ENCODE measurements at regions not wholly inside any gene's neighbourhood (a gene's known extent, or its start where the extent isn't known, plus 50 kb on each side); places are given as distances from the start of the nearest gene placed in this dataset.

DNA sequence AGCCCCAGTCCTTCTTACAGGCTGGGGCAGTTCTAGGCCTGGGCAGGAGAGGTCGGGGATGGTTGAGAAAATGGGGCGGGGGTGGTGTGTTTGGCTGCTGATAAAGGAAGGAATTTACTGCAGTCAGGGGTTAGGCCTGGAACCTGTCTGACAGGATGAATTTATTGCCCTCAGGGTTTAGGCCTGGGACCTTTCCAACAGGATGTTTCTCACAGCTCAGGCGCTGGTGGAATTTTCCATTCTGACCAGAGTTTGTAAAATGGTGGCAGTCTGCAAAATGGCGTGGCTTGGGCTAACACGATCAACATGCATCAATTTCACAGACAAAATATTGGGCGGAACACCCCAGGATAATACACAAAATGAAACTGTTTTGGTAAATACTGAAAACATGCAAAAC is 83.5 kb upstream of the SPIN4 start:
- no peak for DNase-seq
- no peak overlapping the region for H3K27ac ChIP-seq
- H3K4me3 ChIP-seq = no peak overlapping the region
- no peaks in the 10 kb centered on the region for H3K4me1 ChIP-seq
- intact Hi-C loops (cut with DNase I; ENCODE audit: low total_unique reads) = no loop called here
- no peaks in the 10 kb centered on the region for H3K36me3 ChIP-seq (ENCODE audit: low read depth, missing control alignments)
- H3K9me3 ChIP-seq = no peaks in the 10 kb centered on the region
- TF ChIP-seq POLR2A (IDR thresholded peaks at IDR 0.05) = no peak
- TF ChIP-seq, protein P1, sequence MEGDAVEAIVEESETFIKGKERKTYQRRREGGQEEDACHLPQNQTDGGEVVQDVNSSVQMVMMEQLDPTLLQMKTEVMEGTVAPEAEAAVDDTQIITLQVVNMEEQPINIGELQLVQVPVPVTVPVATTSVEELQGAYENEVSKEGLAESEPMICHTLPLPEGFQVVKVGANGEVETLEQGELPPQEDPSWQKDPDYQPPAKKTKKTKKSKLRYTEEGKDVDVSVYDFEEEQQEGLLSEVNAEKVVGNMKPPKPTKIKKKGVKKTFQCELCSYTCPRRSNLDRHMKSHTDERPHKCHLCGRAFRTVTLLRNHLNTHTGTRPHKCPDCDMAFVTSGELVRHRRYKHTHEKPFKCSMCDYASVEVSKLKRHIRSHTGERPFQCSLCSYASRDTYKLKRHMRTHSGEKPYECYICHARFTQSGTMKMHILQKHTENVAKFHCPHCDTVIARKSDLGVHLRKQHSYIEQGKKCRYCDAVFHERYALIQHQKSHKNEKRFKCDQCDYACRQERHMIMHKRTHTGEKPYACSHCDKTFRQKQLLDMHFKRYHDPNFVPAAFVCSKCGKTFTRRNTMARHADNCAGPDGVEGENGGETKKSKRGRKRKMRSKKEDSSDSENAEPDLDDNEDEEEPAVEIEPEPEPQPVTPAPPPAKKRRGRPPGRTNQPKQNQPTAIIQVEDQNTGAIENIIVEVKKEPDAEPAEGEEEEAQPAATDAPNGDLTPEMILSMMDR (IDR thresholded peaks at IDR 0.05) = no peak
- WGBS, 2 donors = 56 to 67% methylated on average over 2 to 6 of the region's 6 CpGs
- H3K27me3 ChIP-seq = no peaks in the 10 kb centered on the region

DNA sequence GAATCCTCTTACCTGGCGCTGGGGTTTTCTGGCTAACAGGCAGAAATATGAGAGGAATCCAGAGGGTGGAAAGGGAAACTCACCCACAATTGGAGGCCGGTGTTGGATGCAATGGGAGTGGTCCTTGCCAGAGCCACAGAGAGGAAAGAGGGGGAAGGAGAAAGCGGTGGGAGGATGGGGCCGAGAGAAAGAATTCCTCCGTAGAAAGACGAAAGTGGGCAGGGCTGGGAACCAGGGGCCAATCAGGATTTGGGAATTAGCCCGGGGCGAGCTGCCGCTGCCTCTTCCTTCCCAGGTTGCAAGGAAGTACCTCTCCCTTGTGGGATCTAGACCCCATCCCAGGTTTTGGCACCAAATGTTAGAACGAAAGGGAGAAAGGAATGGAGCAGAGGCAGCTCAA is 83.1 kb upstream of the SPIN4 start:
- H3K9me3 ChIP-seq = no peaks in the 10 kb centered on the region
- no peaks in the 10 kb centered on the region for H3K4me1 ChIP-seq
- no peaks in the 10 kb centered on the region for H3K27me3 ChIP-seq
- TF ChIP-seq POLR2A (IDR thresholded peaks at IDR 0.05) = no peak
- no peaks in the 10 kb centered on the region for H3K36me3 ChIP-seq (ENCODE audit: low read depth, missing control alignments)
- DNase-seq = no peak
- intact Hi-C loops (cut with DNase I; ENCODE audit: low total_unique reads) = no loop called here
- 43 to 68% methylated on average over 8 to 10 of the region's 10 CpGs for WGBS, 2 donors
- H3K4me3 ChIP-seq = no peak overlapping the region
- no peak overlapping the region for H3K27ac ChIP-seq

DNA sequence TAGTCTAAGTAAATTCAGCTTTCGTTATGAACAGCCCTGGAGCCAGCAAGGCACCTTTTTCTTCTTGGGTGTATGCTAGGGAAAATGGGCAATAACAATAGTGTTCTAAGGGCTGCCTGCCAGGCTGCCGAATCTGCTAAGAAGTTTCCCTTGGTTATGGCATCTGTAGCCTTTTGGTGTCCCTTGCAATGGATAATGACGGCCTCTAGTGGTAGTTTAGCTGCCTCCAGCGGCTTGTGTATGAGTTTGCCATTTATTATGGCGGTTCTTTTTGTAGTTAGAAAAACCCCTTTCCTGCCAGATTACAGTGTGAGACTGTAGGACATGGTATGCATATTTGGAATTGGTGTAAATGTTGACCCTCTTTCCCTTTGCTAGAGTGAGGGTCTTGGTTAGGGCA is 78.9 kb upstream of the SPIN4 start:
- Histone ChIP-seq H3K4me1 (no peaks in the 10 kb centered on the region), H3K27me3 (no peaks in the 10 kb centered on the region), H3K36me3 (ENCODE audit: low read depth, missing control alignments) (no peaks in the 10 kb centered on the region), H3K9me3 (no peaks in the 10 kb centered on the region), H3K4me3 (no peak overlapping the region), H3K27ac (no peak overlapping the region)
- TF ChIP-seq POLR2A (IDR thresholded peaks at IDR 0.05) = no peak
- TF ChIP-seq, protein P1 (IDR thresholded peaks at IDR 0.05) = no peak
- intact Hi-C loops (cut with DNase I; ENCODE audit: low total_unique reads) = no loop called here
- no peak for DNase-seq
- WGBS, 2 donors = 85 to 94% methylated on average over 5 of the region's 5 CpGs

DNA sequence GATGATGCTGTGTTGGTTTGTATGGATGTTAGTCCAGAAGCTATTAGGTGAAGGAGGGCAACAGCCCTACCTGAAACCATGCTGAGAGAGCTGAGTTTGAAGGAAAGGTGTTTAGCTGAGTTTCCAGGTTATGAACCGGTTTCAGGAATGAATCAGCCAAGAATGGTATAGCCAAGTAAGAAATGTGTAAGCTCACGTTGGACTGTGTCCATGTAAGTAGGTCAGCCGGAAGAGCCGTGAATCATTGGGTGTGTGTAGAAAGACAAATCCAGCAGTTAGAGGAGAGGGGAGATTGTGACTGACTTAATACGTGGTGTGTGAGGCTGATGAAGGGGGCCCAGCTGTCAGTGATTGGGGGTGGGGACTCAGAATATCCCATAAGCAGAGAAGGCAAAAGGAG is 77.2 kb upstream of the SPIN4 start:
- Histone ChIP-seq H3K4me3 (no peak overlapping the region), H3K27me3 (no peaks in the 10 kb centered on the region), H3K27ac (no peak overlapping the region), H3K9me3 (no peaks in the 10 kb centered on the region), H3K36me3 (ENCODE audit: low read depth, missing control alignments) (no peaks in the 10 kb centered on the region), H3K4me1 (no peaks in the 10 kb centered on the region)
- no peak for DNase-seq
- TF ChIP-seq, protein P1 (IDR thresholded peaks at IDR 0.05) = no peak
- TF ChIP-seq POLR2A (IDR thresholded peaks at IDR 0.05) = no peak
- WGBS, 2 donors = 92 to 97% methylated on average over 5 of the region's 5 CpGs
- intact Hi-C loops (cut with DNase I; ENCODE audit: low total_unique reads) = no loop called here

DNA sequence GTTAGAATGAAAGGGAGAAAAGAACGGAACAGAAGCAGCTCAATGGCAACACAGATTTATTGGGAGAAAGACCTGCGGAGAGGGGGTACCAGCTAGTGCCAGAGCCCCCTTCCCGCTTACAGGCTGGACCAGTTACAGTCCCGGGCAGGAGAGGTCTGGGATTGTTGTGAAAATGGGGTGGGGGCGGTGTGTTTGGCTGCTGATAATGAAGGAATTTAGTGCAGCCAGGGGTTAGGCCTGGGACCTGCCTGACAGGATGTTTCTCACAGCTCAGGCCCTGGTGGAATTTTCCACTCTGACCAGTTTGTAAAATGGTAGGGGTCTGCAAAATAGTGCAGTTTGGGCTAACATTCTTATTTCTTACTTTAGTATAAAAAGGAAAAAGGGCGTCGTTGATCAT is 75.4 kb upstream of the SPIN4 start:
- no peaks in the 10 kb centered on the region for H3K9me3 ChIP-seq
- H3K4me1 ChIP-seq = no peaks in the 10 kb centered on the region
- intact Hi-C loops (cut with DNase I; ENCODE audit: low total_unique reads) = no loop called here
- H3K4me3 ChIP-seq = no peak overlapping the region
- WGBS, 2 donors = 76 to 80% methylated on average over 6 of the region's 7 CpGs
- H3K36me3 ChIP-seq (ENCODE audit: low read depth, missing control alignments) = no peaks in the 10 kb centered on the region
- DNase-seq = no peak
- no peak for TF ChIP-seq POLR2A (IDR thresholded peaks at IDR 0.05)
- TF ChIP-seq, protein P1 (IDR thresholded peaks at IDR 0.05) = no peak
- H3K27me3 ChIP-seq = no peaks in the 10 kb centered on the region
- H3K27ac ChIP-seq = no peak overlapping the region
